ENCODE measurements at regions not wholly inside any gene's neighbourhood (a gene's known extent, or its start where the extent isn't known, plus 50 kb on each side); places are given as distances from the start of the nearest gene placed in this dataset.

DNA sequence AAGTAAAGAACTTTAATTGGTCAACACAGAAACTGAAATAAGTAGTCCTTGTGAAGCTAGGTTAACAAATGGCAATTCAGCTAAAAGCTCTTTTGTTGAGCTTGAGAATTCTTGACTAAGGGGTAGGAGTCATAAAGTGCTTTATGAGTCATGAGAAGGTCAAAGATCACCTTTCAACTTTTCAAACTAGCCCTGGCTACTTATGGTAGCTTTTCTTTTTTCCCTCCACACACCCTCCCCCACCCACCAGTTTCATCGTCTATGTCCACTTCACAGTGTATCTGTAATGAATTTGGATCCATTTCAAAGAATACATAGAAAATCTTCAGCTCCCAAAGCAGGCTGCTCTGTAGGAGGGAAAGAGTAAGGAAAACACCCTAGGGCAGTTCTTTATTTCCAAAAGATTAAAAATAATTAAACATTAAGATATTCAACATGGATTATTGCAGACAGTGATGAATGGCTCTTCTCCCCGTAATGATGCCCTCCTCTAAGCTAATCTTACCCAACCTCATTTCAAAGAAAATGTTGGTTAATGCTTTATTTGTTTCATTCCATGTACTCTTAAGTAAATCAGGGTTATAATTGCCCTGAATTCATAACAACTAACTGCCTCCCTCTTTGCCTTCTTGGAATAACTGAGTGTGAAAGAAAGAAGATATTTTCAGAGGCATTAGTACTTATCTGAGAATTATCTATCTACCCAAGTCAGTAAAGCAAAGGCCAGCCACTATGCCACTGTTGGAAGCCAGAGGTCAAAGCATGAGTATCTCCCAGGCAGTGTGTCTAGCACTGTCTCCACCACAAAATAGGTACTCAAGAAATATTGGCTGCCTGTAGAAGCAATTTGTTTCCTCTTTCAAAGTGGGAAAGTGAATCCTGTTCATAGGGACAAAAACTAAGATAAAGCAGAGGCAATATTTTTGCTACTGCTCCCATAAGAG, 290.6 kb downstream of the PIK3R1 start:
- H3K27me3 ChIP-seq (ENCODE audit: control insufficient read depth, insufficient read depth, low read length), result no peaks in the 10 kb centered on the region
- ChIA-PET POLR2A (no interaction called here), CTCF (no interaction called here)
- DNase-seq (ENCODE audit: low read depth, low spot score), result no peak
- TF ChIP-seq CTCF (IDR thresholded peaks at IDR 0.05) (no peak), SIN3A (IDR thresholded peaks at IDR 0.05; ENCODE audit: borderline replicate concordance, insufficient read depth, low read depth, low read length) (no peak), POLR2AphosphoS5 (IDR thresholded peaks at IDR 0.05; ENCODE audit: low read depth, low read length) (no peak), TCF7L2 (IDR thresholded peaks at IDR 0.05; ENCODE audit: low read depth, low read length) (no peak)
- TF ChIP-seq, protein P1, sequence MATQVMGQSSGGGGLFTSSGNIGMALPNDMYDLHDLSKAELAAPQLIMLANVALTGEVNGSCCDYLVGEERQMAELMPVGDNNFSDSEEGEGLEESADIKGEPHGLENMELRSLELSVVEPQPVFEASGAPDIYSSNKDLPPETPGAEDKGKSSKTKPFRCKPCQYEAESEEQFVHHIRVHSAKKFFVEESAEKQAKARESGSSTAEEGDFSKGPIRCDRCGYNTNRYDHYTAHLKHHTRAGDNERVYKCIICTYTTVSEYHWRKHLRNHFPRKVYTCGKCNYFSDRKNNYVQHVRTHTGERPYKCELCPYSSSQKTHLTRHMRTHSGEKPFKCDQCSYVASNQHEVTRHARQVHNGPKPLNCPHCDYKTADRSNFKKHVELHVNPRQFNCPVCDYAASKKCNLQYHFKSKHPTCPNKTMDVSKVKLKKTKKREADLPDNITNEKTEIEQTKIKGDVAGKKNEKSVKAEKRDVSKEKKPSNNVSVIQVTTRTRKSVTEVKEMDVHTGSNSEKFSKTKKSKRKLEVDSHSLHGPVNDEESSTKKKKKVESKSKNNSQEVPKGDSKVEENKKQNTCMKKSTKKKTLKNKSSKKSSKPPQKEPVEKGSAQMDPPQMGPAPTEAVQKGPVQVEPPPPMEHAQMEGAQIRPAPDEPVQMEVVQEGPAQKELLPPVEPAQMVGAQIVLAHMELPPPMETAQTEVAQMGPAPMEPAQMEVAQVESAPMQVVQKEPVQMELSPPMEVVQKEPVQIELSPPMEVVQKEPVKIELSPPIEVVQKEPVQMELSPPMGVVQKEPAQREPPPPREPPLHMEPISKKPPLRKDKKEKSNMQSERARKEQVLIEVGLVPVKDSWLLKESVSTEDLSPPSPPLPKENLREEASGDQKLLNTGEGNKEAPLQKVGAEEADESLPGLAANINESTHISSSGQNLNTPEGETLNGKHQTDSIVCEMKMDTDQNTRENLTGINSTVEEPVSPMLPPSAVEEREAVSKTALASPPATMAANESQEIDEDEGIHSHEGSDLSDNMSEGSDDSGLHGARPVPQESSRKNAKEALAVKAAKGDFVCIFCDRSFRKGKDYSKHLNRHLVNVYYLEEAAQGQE (IDR thresholded peaks at IDR 0.05; ENCODE audit: insufficient read depth in 1 of 2, low read depth in 2 of 2, low read length in 1 of 2), result no peak
- no peak overlapping the region for H3K4me3 ChIP-seq (ENCODE audit: low read depth in 2 of 2, low read length in 2 of 2)
- BruUV-seq (replicated peaks), result no TSS peak
- ATAC-seq, result no peak
- intact Hi-C loops (cut with micrococcal nuclease; ENCODE audit: unreplicated experiment), result no loop called here
- no peak overlapping the region for H3K27ac ChIP-seq (ENCODE audit: low read length)
- H3K4me1 ChIP-seq (ENCODE audit: control insufficient read depth, insufficient read depth, low read length), result no peaks in the 10 kb centered on the region
- no peaks in the 10 kb centered on the region for H3K36me3 ChIP-seq (ENCODE audit: control insufficient read depth, insufficient read depth, low read length)
- in situ Hi-C loops (cut with HindIII; ENCODE audit: low pct_unique_long_range_greater_than_20kb, low sequenced_read_pairs), result no loop called here
- H3K9me3 ChIP-seq (ENCODE audit: control insufficient read depth, insufficient read depth, low read depth, low read length), result no peaks in the 10 kb centered on the region

DNA sequence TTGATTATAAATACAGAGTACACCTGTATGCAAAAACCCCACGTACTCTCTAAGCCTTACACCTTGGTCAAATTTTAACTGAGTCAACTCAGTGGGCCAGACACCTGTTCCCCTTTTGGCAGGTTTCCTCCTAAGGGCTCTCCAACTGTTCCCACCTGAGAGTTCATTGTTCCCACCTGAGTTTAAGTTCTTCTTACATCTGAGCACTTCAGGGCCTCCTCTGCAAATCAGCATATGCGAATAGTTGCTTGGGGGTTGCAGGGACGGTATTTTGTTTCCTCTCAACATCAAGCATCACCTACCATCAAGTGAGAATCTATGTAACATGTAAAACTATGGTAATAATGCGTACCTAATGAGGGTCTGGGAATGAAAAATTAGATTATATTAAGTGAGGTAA, 300.0 kb downstream of the PIK3R1 start:
- intact Hi-C loops (cut with micrococcal nuclease; ENCODE audit: unreplicated experiment) (no loop called here), in situ Hi-C loops (cut with HindIII; ENCODE audit: low pct_unique_long_range_greater_than_20kb, low sequenced_read_pairs) (no loop called here)
- DNase-seq (ENCODE audit: low read depth, low spot score) (no peak), ATAC-seq (no peak)
- TF ChIP-seq, protein P1 (IDR thresholded peaks at IDR 0.05; ENCODE audit: insufficient read depth in 1 of 2, low read depth in 2 of 2, low read length in 1 of 2), result no peak
- TF ChIP-seq TCF7L2 (IDR thresholded peaks at IDR 0.05; ENCODE audit: low read depth, low read length) (no peak), POLR2AphosphoS5 (IDR thresholded peaks at IDR 0.05; ENCODE audit: low read depth, low read length) (no peak), SIN3A (IDR thresholded peaks at IDR 0.05; ENCODE audit: borderline replicate concordance, insufficient read depth, low read depth, low read length) (no peak), CTCF (IDR thresholded peaks at IDR 0.05) (no peak)
- Histone ChIP-seq H3K36me3 (ENCODE audit: control insufficient read depth, insufficient read depth, low read length) (no peaks in the 10 kb centered on the region), H3K27me3 (ENCODE audit: control insufficient read depth, insufficient read depth, low read length) (no peaks in the 10 kb centered on the region), H3K4me1 (ENCODE audit: control insufficient read depth, insufficient read depth, low read length) (no peaks in the 10 kb centered on the region), H3K4me3 (ENCODE audit: low read depth in 2 of 2, low read length in 2 of 2) (no peak overlapping the region), H3K9me3 (ENCODE audit: control insufficient read depth, insufficient read depth, low read depth, low read length) (no peaks in the 10 kb centered on the region), H3K27ac (ENCODE audit: low read length) (no peak overlapping the region)
- POLR2A ChIA-PET, result no interaction called here
- CTCF ChIA-PET, result no interaction called here
- no TSS peak for BruUV-seq (replicated peaks)
